H9 (cell line): ENCODE measurements at regions not wholly inside any gene's neighbourhood (a gene's known extent, or its start where the extent isn't known, plus 50 kb on each side); places are given as distances from the start of the nearest gene placed in this dataset.

ENCODE experiments used
- DNase-seq: peaks from one replicate; pipeline ENCODE4 v3.0.0-alpha.2; 2017
- H2AFZ ChIP-seq: one replicate; pipeline ENCODE4 v1.6.1; 2013; ENCODE audit warnings: mild to moderate bottlenecking, low read length, control low read depth, moderate library complexity
- H2AK5ac ChIP-seq: 2 replicates; pipeline ENCODE4 v1.6.1; 2013; ENCODE audit warnings: low read length, control low read depth, mixed read lengths; ENCODE audit not compliant: insufficient read length
- H2BK120ac ChIP-seq: one replicate; pipeline ENCODE4 v1.6.1; 2013; ENCODE audit warnings: low read depth, mild to moderate bottlenecking, low read length, control low read depth, inconsistent platforms; ENCODE audit not compliant: poor library complexity, severe bottlenecking
- H2BK12ac ChIP-seq: 2 replicates; pipeline ENCODE4 v1.6.1; 2013; ENCODE audit warnings: low read length, control low read depth, mixed read lengths, low read depth; ENCODE audit not compliant: insufficient read length
- H2BK15ac ChIP-seq: 2 replicates; pipeline ENCODE4 v1.6.1; 2013; ENCODE audit warnings: low read depth, low read length, control low read depth
- H2BK20ac ChIP-seq: one replicate; pipeline ENCODE4 v1.6.1; 2013; ENCODE audit warnings: low read depth, mild to moderate bottlenecking, low read length, control low read depth, inconsistent platforms; ENCODE audit not compliant: poor library complexity, severe bottlenecking
- H2BK5ac ChIP-seq: 2 replicates; pipeline ENCODE4 v1.6.1; 2013; ENCODE audit warnings: low read length, control low read depth, mixed read lengths; ENCODE audit not compliant: insufficient read length
- H3K14ac ChIP-seq: 2 replicates; pipeline ENCODE4 v1.6.1; 2013; ENCODE audit warnings: low read length, control low read depth; ENCODE audit not compliant: insufficient read depth
- H3K18ac ChIP-seq: 2 replicates; pipeline ENCODE4 v1.6.1; 2013; ENCODE audit warnings: low read depth, mild to moderate bottlenecking, mixed read lengths, low read length, control low read depth; ENCODE audit not compliant: insufficient read length
- H3K23ac ChIP-seq: 2 replicates; pipeline ENCODE4 v1.6.1; 2013; ENCODE audit warnings: low read length, control low read depth, mixed read lengths, low read depth; ENCODE audit not compliant: insufficient read length
- H3K23me2 ChIP-seq: 2 replicates; pipeline ENCODE4 v1.6.1; 2013; ENCODE audit warnings: low read depth, mild to moderate bottlenecking, mixed read lengths, low read length, control low read depth; ENCODE audit not compliant: insufficient read length, poor library complexity, severe bottlenecking
- H3K27ac ChIP-seq: 2 replicates; pipeline ENCODE4 v1.5.1; 2013; ENCODE audit warnings: low read length, control low read depth, mixed read lengths, low read depth; ENCODE audit not compliant: insufficient read length
- H3K27me3 ChIP-seq: 2 replicates; pipeline ENCODE4 v1.6.1; 2013; ENCODE audit warnings: low read length, control low read depth, inconsistent platforms; ENCODE audit not compliant: insufficient read depth
- H3K4ac ChIP-seq: 2 replicates; pipeline ENCODE4 v1.6.1; 2013; ENCODE audit warnings: low read depth, mild to moderate bottlenecking, control low read depth, inconsistent platforms, low read length, moderate library complexity
- H3K4me1 ChIP-seq: 2 replicates; pipeline ENCODE4 v1.6.1; 2013; ENCODE audit warnings: low read length, control low read depth, inconsistent platforms; ENCODE audit not compliant: insufficient read depth
- H3K4me2 ChIP-seq: 2 replicates; pipeline ENCODE4 v1.6.1; 2013; ENCODE audit warnings: low read length, control low read depth, mixed read lengths; ENCODE audit not compliant: insufficient read length, insufficient read depth
- H3K56ac ChIP-seq: 2 replicates; pipeline ENCODE4 v1.6.1; 2013; ENCODE audit warnings: low read depth, mild to moderate bottlenecking, mixed read lengths, low read length, control low read depth; ENCODE audit not compliant: insufficient read length
- H3K79me1 ChIP-seq: 2 replicates; pipeline ENCODE4 v1.6.1; 2013; ENCODE audit warnings: low read depth, mild to moderate bottlenecking, moderate library complexity, low read length, control low read depth, inconsistent platforms; ENCODE audit not compliant: insufficient read depth, poor library complexity, severe bottlenecking
- H3K79me2 ChIP-seq: 2 replicates; pipeline ENCODE4 v1.6.1; 2013; ENCODE audit warnings: low read length, control low read depth, inconsistent platforms; ENCODE audit not compliant: insufficient read depth
- H3K9ac ChIP-seq: 2 replicates; pipeline ENCODE4 v1.6.1; 2013; ENCODE audit warnings: low read length, control low read depth, mixed read lengths; ENCODE audit not compliant: insufficient read length; ENCODE audit errors: extremely low read depth
- H3K9me3 ChIP-seq: one replicate; pipeline ENCODE4 v1.6.1; 2013; ENCODE audit warnings: low read depth, low read length, inconsistent platforms; ENCODE audit not compliant: control insufficient read depth
- H3T11ph ChIP-seq: one replicate; pipeline ENCODE4 v1.6.1; 2013; ENCODE audit warnings: mild to moderate bottlenecking, low read length, control low read depth, inconsistent platforms
- H4K20me1 ChIP-seq: one replicate; pipeline ENCODE4 v1.6.1; 2013; ENCODE audit not compliant: control insufficient read depth, insufficient read length, insufficient read depth
- H4K5ac ChIP-seq: 2 replicates; pipeline ENCODE4 v1.6.1; 2013; ENCODE audit warnings: low read depth, mild to moderate bottlenecking, mixed read lengths, low read length, control low read depth; ENCODE audit not compliant: insufficient read length
- H4K8ac ChIP-seq: replicated peaks from 2 replicates; pipeline ENCODE4 v1.6.1; 2013; ENCODE audit warnings: low read length, control low read depth, mixed read lengths, low read depth; ENCODE audit not compliant: insufficient read length
- H4K91ac ChIP-seq: 2 replicates; pipeline ENCODE4 v1.6.1; 2013; ENCODE audit warnings: low read depth, mild to moderate bottlenecking, moderate library complexity, mixed read lengths, low read length, control low read depth; ENCODE audit not compliant: insufficient read length
- H3K27ac Mint-ChIP-seq, 3 experiments: 2 replicates in 2 of 3; 3 replicates in 1 of 3; pipeline ENCODE4 v1.8.0; 2020 to 2021; ENCODE audit warnings: mixed read lengths in 3 of 3, mild to moderate bottlenecking in 1 of 3, moderate library complexity in 1 of 3
- H3K27me3 Mint-ChIP-seq: 2 replicates; pipeline ENCODE4 v1.8.0; 2021; ENCODE audit warnings: low read depth, mild to moderate bottlenecking, moderate library complexity, mixed read lengths
- H3K36me3 Mint-ChIP-seq, 3 experiments: 2 replicates in 2 of 3; 3 replicates in 1 of 3; pipeline ENCODE4 v1.8.0; 2020 to 2021; ENCODE audit warnings: low read depth in 3 of 3, mixed read lengths in 3 of 3; ENCODE audit not compliant: insufficient read depth in 1 of 3
- H3K4me1 Mint-ChIP-seq, 2 experiments: 2 replicates each; pipeline ENCODE4 v1.8.0; 2020; ENCODE audit warnings: mixed read lengths in 2 of 2
- H3K4me3 Mint-ChIP-seq, 2 experiments: 2 replicates in 1 of 2; 3 replicates in 1 of 2; pipeline ENCODE4 v1.8.0; 2020 to 2021; ENCODE audit warnings: mild to moderate bottlenecking in 2 of 2, mixed read lengths in 2 of 2, moderate library complexity in 1 of 2
- H3K9me3 Mint-ChIP-seq, 2 experiments: 2 replicates in 1 of 2; 3 replicates in 1 of 2; pipeline ENCODE4 v1.8.0; 2020; ENCODE audit warnings: mild to moderate bottlenecking in 2 of 2, mixed read lengths in 2 of 2, moderate library complexity in 1 of 2
- WGBS: extraction: QIAGEN DNeasy Blood & Tissue Kit; methylation state at CpG from one replicate; pipeline ENCODE4 v1.1.7; 2013; ENCODE audit warnings: missing lambda C conversion rate, low lambda C conversion rate, mixed read lengths; ENCODE audit not compliant: insufficient read length; ENCODE audit errors: extremely low coverage; 5-methylcytosine and 5-hydroxymethylcytosine counted together
- TF ChIP-seq, protein P1 (sequence below): fragments of 200-600 bp; sonication (generic); conservative IDR thresholded peaks from 3 replicates; pipeline ENCODE4 v1.8.0; 2021; ENCODE audit warnings: antibody characterized with exemption, mild to moderate bottlenecking

DNA sequence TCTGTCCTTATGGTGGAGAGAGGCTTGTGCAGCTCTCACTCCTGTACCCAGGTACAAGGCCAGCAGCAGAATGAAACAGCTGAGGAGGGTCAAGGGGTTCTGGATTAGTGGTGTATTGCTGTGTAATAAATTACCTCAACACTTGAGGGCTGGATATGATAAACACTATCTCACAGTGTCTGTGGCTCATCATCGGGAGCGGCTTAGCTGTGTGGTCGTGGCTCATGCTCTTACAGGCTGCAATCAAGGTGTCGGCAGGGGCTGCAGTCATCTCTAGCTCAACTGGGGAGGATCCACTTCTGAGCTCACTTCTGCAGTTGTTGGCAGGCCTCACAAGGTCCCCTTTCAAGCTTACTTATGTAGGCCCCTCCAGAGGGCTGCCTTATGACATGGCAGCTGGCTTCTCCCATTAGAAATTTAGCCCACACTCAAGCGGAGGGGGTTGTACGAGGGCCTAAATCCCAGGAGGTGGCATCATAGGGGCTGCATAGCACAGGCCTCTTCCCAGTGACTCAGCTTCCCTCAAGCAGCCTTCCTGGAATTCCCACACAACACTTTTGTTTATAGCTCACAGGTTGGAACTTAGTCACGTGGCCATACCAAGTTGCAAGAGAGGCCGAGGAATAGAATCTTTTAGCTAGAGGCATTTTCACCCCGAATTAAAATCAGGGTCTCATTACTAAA is 148.2 kb upstream of the RPS6KA3 start:
- no CpG with 5 or more reads among the region's 9 CpGs for WGBS
- TF ChIP-seq, protein P1, sequence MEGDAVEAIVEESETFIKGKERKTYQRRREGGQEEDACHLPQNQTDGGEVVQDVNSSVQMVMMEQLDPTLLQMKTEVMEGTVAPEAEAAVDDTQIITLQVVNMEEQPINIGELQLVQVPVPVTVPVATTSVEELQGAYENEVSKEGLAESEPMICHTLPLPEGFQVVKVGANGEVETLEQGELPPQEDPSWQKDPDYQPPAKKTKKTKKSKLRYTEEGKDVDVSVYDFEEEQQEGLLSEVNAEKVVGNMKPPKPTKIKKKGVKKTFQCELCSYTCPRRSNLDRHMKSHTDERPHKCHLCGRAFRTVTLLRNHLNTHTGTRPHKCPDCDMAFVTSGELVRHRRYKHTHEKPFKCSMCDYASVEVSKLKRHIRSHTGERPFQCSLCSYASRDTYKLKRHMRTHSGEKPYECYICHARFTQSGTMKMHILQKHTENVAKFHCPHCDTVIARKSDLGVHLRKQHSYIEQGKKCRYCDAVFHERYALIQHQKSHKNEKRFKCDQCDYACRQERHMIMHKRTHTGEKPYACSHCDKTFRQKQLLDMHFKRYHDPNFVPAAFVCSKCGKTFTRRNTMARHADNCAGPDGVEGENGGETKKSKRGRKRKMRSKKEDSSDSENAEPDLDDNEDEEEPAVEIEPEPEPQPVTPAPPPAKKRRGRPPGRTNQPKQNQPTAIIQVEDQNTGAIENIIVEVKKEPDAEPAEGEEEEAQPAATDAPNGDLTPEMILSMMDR: no peak
- no peak overlapping the region for H3K4me3 Mint-ChIP-seq

More for the DNA sequence above, 148.2 kb upstream of the RPS6KA3 start:
- H3K4ac ChIP-seq: no peak overlapping the region
- Mint-ChIP-seq H3K27me3 (no peaks in the 10 kb centered on the region; the same call in none of the 2 replicates), H3K9me3 (peaks cover 62 to 65% of the 10 kb centered on the region in 2 experiments), H3K27ac (no peak overlapping the region; a peak in 1 of 7 replicates), H3K36me3 (no peaks in the 10 kb centered on the region; a peak in 1 of 7 replicates), H3K4me1 (no peaks in the 10 kb centered on the region)
- no peak overlapping the region for H2AFZ ChIP-seq
- no peaks in the 10 kb centered on the region for H3K79me1 ChIP-seq
- no peak overlapping the region for H3T11ph ChIP-seq
- no peak overlapping the region for H2BK20ac ChIP-seq
- H3K4me2 ChIP-seq: no peak overlapping the region
- no peak overlapping the region for H3K23ac ChIP-seq
- H4K91ac ChIP-seq: no peak overlapping the region
- no peaks in the 10 kb centered on the region for H3K23me2 ChIP-seq
- H4K5ac ChIP-seq: no peak overlapping the region
- H3K27me3 ChIP-seq: no peaks in the 10 kb centered on the region
- no peak overlapping the region for H3K56ac ChIP-seq
- H4K20me1 ChIP-seq: no peaks in the 10 kb centered on the region
- no peak overlapping the region for H3K18ac ChIP-seq
- H3K4me1 ChIP-seq: no peaks in the 10 kb centered on the region
- H2AK5ac ChIP-seq: no peak overlapping the region
- H3K9me3 ChIP-seq: peaks cover 24% of the 10 kb centered on the region
- no peak overlapping the region for H2BK120ac ChIP-seq
- no peak overlapping the region for H2BK12ac ChIP-seq
- H2BK5ac ChIP-seq: no peak overlapping the region
- H3K27ac ChIP-seq: no peak overlapping the region
- no peak overlapping the region for H4K8ac ChIP-seq
- H2BK15ac ChIP-seq: no peak overlapping the region
- no peak overlapping the region for H3K9ac ChIP-seq
- no peaks in the 10 kb centered on the region for H3K79me2 ChIP-seq
- no peak overlapping the region for H3K14ac ChIP-seq
- no peak for DNase-seq
